NCI-H345 treated with DMSO at 0.1 percent for 48 hours (cell line): ENCODE measurements at regions not wholly inside any gene's neighbourhood (a gene's known extent, or its start where the extent isn't known, plus 50 kb on each side); places are given as distances from the start of the nearest gene placed in this dataset.

Experiments used
- DNase-seq: peaks from one replicate; lab custom pipeline; 2025; ENCODE audit not compliant: unreplicated experiment; lab: John Stamatoyannopoulos, UW

DNA sequence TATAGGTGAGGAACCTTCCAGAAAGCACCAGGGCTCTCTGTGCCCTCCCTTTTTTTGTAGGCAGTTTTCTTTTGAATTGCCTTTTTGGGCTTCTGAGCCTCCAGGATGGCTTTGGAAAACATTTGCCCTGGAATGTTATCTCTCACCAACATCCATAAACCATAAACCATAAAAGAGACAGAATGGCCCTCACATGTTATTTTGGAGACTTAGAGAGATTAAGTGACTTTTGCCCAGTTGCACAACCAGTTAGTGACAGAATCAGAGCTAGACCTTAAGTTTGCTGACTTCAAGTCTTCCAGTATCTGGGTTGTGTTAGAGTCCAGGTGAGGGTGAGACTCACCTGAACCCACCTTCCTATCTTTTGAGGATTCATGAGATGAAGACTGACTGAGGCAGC is 153.0 kb upstream of the STX18 start:
- DNase-seq: no peak

DNA sequence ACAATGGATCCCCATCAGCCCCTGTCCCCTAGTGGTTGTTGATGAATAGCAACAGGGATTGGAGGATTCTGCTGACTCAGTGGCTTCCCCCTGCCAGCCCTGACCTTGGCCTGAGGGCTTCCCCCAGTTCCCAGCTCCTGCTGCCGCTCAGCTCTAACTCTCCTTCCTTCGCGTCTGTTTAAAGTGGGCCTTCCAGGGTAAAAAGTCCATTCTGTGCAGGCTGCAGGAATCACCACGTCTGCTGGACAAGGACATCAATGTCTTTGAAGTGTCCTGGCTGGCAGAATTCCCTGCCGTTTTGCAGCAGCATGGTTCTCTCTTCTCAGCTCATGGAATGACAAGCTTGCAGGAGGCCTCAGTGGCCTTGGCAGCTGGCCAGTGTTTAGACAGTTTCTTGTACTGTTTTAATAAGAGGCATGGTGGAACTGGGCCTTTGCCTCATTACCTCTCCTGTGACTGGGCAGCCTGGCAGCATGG is 152.5 kb upstream of the STX18 start:
- peak; percentile 61 for DNase-seq

DNA sequence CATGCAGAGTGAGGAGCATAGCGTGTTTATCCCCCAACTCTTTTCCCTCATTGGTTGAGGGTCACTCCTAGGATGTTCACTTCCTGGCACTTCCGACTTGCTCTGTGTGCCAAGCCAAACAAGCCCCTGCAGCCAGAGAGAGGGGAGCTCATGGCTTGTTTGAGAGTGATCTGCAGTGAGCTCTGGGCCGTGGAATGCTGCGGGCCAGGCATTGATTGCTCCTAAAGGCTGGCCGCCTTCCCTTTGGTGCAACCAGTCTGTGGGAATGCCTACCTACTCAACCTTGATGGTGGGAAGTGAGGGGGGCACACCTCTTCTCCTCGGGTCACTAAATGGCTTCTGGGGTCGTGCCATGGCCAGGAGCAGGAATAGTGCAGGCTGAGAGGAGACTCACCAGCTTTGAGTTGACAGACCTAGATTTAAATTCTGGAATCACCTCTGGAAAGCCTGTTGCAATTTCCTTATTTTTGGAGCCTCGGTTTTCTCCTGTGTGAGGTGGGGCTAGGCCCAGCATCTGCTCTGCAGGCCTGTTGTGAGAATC is 152.0 kb upstream of the STX18 start:
- DNase-seq: no peak

DNA sequence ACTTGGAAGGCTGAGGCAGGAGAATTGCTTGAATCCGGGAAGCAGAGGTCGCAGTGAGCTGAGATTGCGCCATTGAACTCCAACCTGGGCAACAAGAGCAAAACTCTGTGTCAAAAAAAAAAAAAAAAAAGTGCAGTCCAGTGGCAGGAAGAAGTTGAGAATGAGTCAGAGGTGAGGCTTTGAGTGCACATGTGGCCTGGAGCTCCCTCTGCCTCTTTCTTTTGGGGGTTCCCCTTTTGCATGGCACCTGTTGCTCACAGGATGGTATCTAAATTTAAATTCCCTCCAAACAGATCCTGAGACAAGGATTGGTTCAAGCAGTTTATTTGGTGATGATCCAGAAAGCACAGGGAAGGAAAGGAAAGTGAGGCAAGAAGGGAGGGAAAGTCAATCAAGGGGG is 151.4 kb upstream of the STX18 start:
- DNase-seq: no peak

DNA sequence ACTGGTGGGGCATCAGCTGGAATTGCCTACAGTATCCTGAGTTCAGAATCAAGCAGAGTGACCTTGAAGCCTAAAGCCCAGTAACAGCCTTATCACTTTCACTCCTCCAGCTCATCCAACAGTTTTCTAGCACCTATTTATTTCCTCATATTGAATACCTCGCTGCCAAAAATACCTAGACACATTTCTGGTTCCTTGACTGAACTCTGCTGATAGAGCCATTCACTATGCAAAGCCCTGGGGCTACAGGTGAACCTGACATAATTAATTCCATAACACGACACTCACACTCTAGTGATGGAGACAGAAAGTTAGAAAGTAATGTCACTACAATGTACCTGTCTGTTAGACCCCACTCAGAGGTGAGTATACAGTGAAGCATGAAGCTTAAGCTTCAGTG is 149.0 kb upstream of the STX18 start:
- DNase-seq: no peak

DNA sequence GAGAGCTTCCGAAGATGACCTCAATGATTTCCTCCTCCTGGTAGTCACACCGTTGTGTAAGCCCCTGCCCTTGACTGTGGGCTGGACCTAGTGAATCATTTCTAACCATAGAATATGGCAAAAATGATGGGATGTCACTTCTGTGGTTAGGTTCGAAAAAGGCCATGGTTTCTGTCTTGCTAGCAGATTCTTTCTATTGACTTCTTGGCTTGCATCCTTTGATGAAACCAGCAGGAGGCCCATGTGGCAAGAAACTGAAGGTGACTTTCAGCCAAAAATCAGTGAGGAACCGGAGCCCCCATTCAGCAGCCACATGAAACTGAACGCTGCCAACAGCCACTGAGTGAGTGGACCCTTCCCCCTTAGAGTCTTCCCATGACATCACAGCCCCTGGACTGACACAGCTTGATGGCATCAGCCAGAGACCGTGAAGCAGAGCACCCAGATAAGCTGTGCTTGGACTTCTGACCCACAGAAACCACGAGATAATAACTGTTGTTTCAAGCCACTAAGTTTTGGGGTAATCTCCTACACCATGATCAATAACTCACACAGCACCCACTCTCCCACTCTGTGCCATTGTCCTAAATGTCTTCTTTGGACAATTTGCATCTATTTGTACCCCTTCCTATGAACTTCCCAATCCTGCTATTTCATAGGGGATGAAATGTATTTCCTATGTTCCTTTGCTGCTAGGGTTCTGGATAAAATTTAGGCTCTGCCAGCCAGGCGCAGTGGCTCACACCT is 148.0 kb upstream of the STX18 start:
- DNase-seq: no peak

DNA sequence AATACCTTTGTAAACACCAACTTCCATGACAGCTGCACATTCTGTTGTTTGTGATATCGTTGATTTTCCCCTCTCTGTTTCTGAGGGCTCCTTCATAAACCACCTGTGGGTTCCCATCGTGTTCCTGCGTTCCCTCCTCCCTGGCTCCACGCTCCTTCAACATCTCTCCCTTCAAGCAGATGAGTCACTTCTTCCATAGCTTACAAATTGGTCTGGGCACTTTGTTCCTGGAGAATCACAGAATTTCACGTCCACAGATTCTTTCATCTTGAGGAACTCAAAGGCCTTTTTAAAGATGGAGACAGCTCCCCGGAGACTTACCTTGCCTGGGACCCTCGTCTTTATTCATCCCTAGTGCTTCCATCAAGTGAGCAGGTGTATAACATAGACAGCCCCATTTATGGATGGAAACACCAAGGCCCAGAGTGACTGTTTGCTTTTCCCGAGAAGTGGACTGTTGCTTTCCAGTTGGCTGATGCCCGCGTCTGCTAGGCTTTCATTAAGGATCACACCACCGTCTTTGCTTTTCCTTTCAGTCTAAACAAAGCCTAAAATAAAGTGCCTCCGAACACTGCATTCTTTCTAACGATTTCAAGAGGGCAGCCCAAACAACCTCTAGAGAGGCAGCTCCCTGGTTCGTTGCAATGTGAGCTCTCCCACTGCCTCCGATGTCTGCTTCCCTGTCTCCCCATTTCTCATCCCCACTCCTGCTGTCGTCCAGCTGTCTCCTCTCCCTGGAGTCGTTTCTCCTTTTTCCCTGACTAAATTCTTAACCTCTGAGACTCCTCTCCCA is 146.3 kb upstream of the STX18 start:
- no peak for DNase-seq

DNA sequence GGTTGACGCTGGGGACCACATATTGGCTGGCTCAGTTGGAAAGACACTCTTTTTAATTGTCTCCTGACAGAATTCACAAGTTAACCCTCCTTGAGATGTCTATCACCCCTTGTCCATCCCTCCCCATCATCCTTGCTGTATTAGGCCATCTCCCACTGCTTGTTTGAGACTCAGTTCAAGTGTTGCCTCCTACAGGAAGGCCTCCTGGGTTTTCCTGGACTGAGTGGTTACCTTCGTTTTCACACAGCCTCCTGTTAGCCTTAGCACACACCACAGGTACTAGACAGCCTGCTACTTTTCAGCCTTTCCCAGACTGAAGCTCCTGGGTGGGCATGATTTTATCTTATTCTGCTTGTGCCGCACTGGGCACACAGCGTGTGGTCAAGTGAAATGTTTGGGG is 145.3 kb upstream of the STX18 start:
- DNase-seq: no peak

DNA sequence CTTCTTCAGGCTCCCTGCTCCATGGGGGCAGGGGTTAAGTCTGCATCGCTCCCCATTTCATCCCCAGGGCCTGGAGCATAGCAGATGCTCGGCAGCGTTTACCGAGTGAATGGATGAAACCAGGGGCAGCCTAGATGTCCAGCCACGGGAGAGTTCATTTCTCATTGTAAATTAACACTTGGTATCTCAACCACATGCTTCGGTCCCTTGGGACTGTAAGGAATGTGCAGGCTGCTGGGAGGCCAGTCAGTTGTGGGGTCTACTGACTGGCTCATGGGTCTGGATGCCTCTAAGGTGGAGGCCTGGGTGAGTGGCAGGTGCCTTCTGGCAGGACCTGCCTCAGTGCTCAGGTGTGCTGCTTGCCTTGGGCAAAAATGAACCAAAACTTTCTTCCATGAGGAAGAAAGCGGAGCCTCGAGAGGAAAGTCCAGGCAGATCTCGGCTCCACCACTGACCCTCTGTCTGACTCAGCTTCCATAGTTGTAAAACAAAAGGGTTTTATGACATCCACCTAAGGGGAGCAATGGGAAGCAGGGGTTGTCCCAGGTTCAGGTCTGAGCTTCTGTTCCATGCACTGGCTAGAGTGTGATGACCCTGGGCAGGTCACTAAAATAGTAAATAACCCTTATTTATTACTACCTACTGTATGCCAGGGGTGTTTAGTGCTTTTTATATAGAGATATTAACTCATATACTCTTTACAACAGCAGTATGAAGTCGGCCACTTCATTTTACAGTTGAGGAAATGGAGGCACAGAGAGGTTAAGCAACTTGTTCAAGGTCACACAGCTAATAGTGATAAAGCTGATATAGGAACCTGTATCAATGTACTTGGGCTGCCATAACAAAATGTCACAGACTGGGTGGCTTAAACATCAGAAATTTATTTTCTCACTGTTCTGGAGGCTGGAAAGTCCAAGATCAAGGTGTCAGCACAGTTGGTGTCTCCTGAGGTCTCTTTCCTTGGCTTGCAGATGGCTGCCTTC is 144.3 kb upstream of the STX18 start:
- DNase-seq: no peak

DNA sequence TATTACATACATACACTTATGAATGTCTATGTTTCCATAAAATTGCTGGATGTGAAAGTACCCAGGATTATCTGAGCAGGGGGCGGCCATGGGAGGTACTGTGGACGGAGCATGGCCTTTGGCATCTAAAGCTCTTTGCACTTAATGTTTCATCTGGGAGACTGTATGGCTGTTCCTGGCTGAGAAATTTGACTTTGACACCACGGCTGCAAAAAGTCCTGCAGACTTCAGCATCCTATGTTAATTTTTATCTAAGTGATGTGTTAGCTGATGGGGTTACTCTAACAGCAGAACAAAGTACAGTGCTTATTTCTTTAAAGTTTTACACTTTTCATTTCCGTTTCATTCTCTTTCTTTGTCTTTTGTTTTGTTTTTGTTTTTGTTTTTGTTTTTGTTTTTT is 139.8 kb upstream of the STX18 start:
- no peak for DNase-seq

DNA sequence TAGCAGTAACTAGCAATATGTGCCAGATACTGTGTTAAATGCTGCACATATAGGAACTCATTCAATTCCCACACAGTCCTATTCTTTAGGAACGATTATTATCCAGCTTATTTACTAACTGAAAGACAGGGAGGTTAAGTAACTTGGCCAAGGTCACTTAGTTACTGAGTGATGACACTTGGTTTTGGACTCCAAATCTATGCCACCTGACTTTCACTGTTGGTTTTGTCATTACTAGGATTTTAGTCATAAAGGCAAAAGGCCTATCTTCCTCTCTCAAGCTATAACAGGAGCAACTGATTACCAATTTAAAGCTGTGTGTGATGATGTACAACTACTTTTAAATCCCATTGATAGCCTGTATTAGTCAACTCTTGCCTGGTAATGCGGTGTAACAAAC is 138.9 kb upstream of the STX18 start:
- no peak for DNase-seq

DNA sequence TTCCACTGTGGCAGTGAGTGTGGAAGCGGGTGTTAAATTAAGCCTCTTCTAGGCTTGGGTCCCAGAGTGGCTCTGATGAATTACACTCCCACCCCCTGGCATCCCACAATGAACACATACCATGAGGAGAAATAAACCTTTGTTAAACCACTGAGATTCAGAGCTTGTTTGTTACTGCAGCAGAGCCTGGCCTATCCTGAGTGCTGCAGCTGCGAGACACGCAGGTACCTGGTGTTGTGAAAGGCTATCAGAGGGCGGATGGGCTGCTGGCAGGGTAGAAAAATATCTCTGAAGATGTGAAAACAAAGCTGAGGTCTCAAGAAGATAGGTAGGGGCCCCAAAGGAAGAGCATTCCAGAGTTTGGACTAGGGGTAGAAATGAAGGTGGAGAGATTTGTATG is 138.4 kb upstream of the STX18 start:
- DNase-seq: no peak

DNA sequence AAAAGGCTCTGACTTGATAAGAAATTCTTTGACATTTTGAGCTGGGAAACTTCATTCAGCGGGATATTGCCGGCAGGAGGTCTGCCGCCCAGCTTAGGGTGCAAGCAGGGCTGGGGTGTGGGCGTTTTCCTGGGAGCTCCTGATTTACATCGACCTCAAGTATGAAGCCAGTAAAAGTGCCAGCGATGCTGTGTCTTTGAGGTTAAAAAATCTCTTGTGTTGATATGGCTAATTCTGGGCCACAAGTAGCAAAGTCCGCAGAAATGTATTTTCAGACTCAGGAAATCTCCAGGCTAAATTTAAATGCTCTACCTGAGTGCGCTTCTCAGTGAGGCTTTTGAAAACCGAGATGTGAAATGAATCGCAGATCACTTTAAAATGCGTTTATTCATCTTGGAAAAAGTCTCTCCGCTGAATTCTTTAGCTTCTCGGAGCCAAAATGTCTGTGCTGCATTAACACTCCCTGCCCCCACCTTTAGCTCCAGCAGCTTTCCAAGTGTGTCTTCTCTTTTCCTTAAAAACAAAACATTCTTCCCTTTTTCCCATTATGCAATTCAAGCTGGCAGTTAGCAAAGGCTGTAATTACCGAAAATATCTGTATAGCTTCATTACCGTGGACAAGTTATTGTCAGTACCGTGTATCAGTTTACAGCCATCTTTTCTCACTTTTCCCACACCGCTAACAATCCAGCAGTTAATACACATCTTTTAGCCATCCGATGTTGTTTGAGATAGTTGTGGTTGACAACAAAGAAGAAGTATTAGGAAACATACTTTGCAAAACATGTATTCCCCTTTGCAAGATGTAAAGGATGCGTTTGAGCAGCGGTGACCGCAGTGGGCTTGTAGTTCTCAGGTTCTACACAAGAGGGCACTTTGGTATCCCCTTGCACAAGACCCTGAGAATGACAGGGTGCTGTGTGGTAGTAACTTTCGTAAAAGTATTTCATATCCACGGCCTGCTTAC is 136.0 kb upstream of the STX18 start:
- DNase-seq: no peak

DNA sequence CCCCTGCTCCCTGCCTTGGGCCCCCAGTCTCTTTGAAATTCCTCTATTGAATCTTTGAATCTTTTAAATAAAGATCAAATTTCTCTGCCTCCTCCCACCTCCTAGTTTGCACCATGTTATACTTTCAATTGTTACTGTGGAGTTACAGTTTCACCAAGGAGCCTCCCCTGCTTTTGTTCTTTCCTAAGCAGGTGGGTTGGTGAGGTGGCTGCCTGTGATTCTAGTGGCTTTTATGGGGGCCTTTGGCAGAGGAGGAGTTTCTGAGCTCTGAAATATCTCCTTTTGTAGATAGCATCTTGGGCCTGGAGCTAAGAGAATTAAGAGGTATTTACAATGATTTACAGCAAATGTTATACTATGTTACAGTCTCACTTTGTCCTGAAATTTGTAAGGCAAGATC is 133.8 kb upstream of the STX18 start:
- no peak for DNase-seq

DNA sequence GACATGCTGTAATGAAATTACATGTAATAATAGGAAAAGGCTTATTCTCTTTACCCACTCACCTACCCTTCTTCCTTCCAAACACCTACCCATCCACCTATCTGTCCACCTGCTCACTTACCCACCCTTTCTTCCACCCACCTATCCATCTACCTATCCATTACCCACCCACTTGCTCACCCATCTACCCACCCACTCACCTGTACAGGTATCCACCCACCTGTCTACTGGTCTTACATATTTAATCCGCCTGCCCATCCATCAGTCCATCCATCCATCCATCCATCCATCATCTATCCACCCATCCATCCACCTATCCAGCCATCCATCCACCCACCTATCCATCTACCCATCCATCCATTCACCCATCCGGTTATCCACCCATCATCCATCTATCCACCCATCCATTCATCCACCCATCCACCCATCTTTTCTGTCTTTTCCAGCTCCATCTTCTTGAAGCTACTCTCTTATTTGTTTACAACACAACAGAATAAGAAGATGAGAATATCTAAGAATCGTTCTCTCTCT is 133.3 kb upstream of the STX18 start:
- DNase-seq: no peak

DNA sequence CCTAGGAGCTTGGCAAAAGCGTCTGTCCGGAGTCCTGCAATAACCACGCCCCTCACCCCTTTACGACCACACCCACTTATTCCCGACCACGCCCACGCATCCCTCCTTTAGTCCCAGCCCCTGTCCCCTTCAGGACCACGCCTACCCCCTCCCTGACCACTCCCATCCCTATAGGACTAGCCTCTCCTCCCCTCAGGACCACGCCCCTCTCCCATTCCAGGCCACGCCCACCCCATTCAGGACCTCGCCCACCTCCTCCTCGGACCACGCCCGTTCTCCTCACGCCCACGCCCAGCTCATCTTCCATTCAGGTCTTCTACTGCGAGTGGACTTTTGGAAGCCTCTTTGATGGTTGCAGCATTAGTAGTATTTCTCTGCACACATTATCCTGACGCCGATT is 131.2 kb upstream of the STX18 start:
- no peak for DNase-seq

DNA sequence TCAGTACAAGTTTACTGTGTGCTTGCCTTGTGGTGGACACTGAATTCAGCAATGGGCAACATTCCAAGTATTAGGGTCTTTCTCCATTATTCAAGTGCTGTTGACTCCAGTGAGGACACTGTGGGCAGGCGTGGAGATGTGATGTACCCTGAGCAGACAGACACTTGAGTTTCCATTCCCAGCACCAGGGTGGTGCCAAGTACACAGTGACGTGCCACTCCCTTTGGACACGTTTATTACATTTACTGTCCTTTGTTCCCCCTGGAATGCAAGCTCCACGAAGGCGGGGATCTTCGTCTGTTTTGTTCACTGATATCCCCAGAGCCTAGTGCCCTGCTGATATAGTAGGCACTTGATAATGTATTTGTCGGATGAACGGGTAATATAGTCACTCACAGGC is 130.6 kb upstream of the STX18 start:
- DNase-seq: no peak

DNA sequence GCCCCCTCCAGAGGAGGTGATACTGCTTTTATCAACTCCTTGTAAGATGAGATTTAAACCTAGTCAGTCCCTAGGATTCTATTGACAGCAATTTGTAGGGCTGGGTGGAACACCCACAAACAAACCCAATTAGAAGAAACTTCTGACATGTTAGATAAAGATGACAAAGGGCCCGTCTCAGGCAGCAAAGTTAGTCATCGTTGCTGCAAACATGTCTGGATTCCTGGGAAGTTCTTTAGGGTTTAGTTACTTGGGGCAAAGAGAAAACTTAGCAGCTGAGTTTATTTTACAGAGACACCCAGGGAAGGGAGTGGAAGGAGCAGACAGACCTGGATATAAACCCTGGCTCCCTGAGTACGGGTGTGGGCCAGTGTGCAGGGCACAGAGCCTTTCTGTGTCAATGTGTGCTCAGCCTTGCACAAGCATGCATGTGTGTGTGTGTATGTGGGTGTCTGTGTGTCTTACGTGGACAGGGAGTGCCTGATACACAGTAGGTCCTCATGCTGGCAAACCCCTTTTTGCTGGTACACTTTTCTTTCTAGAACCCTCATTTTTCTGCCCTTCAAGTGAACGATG is 130.0 kb upstream of the STX18 start:
- DNase-seq: no peak

DNA sequence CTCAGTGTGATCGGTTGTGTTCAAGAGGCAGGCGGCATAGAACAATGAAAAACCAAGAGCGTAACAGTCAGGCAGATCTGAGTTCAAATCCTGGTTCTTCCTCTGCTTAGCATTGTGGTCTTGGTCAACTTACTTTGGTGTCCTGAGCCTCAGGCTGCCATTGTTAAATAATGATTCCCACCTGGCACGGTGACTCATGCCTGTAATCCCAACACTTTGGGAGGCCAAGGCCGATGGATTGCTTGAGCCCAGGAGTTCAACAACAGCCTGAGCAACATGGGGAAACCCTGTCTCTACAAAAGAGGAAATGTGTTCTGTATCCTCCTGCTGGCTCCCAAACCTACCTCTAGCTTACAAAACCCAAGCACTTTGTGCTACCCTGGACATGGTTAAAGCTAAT is 129.0 kb upstream of the STX18 start:
- no peak for DNase-seq
